Endothelial cell of umbilical vein (primary cell): ENCODE measurements at regions not wholly inside any gene's neighbourhood (a gene's known extent, or its start where the extent isn't known, plus 50 kb on each side); places are given as distances from the start of the nearest gene placed in this dataset.

Experiments
- FOS ChIP-seq: IDR thresholded peaks from 2 replicates; pipeline ENCODE4 v1.6.1; 2011; ENCODE audit warnings: mild to moderate bottlenecking, low read length, moderate library complexity, borderline replicate concordance; ENCODE audit not compliant: insufficient read depth
- POLR2A ChIP-seq: IDR thresholded peaks from 2 replicates; pipeline ENCODE4 v1.6.1; 2012; ENCODE audit warnings: low read depth, mild to moderate bottlenecking, control low read depth, low read length
- POLR2AphosphoS5 ChIP-seq: IDR thresholded peaks from 2 replicates; pipeline ENCODE4 v1.6.1; 2012; ENCODE audit warnings: low read depth, mild to moderate bottlenecking, control low read depth, low read length, moderate library complexity; ENCODE audit not compliant: insufficient read depth
- TF ChIP-seq, protein P1 (sequence below), 2 donors: IDR thresholded peaks; 1 replicate in 1 of 2; 2 replicates in 1 of 2; pipeline ENCODE4 v1.5.1; 2011; ENCODE audit warnings: low read length in 2 of 2, mild to moderate bottlenecking in 2 of 2, moderate library complexity in 2 of 2, control low read depth in 1 of 2, inconsistent platforms in 1 of 2, low read depth in 1 of 2; ENCODE audit not compliant: insufficient read depth in 1 of 2; ENCODE audit errors: extremely low read depth in 1 of 2

- TF ChIP-seq, protein P1, sequence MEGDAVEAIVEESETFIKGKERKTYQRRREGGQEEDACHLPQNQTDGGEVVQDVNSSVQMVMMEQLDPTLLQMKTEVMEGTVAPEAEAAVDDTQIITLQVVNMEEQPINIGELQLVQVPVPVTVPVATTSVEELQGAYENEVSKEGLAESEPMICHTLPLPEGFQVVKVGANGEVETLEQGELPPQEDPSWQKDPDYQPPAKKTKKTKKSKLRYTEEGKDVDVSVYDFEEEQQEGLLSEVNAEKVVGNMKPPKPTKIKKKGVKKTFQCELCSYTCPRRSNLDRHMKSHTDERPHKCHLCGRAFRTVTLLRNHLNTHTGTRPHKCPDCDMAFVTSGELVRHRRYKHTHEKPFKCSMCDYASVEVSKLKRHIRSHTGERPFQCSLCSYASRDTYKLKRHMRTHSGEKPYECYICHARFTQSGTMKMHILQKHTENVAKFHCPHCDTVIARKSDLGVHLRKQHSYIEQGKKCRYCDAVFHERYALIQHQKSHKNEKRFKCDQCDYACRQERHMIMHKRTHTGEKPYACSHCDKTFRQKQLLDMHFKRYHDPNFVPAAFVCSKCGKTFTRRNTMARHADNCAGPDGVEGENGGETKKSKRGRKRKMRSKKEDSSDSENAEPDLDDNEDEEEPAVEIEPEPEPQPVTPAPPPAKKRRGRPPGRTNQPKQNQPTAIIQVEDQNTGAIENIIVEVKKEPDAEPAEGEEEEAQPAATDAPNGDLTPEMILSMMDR (IDR thresholded peaks at IDR 0.05; ENCODE audit: extremely low read depth in 1 of 2, insufficient read depth in 1 of 2, low read depth in 1 of 2, low read length in 2 of 2): no peak
- TF ChIP-seq POLR2A: no peak
- no peak for TF ChIP-seq POLR2AphosphoS5
- no peak for TF ChIP-seq FOS
Measured at GRCh38 chr4:188268131-188268908, 129.1 kb downstream of the TRIML1 start.
